HG02938 (cell line): ENCODE measurements at regions not wholly inside any gene's neighbourhood (a gene's known extent, or its start where the extent isn't known, plus 50 kb on each side); places are given as distances from the start of the nearest gene placed in this dataset.

ENCODE experiments used
- ATAC-seq: cut with Tn5 transposase; IDR thresholded peaks from one replicate; pipeline ENCODE4 v1.9.1; 2021; ENCODE audit warnings: mild to moderate bottlenecking, moderate library complexity; ENCODE audit not compliant: unreplicated experiment

DNA sequence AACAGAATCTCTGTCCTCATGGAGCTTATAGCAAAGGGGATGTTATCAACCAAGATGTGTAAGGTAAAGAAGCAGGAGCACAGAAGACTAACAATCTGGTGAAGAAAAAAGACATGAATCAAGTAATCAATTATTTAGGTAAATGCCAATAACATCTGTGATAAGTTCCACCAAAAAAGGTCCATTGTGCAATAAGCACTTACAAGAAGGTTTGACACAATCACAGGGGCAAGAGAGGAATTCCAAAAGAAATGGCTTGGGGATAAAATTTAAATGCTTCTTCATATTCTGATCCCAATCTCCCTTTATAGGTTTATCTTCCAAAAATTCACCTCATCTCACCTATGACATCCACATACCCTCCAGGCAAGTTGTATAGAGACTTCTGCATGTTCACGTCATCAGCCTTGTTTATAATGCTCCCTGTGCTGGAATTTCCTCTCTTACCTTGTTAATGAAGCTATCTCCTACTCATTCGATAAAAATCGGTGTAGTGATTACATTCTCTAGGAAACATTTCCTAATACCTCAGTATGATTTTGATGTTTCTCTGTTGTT is 53.6 kb upstream of the DPT start:
- no peak for ATAC-seq

DNA sequence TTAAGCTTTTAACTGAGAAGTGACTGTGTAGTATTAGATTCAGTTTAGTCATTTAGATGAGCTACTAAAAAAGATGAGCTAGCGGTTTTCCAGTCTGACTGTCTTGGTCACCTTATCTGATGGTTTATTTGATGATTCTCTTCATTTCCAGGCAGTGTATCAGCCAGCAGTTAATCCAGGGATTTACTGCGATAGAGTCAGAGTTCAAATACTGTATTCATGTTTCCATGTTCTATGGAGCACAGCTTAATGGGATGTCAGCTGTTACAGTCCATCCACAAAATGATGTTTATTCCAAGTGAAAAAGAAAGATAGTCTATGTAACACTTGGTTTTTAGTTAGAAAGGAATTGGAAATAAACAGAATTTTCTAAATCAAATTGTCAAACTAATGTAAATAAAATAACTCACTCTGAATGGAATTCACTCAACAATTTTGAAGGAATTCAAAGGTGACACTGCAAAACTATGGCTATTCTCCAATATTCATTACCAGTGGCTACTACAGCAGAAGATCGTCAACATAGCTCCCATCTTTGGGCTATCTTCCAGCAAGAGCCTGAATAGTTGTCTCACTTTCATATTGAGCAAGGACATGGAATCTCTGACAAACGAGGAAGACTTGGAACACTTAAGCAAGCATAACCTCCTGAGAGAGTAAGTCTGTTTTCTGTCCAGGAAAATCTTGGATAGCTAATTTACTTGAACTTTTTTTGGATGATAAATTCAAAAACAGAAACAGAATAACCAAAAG is 54.6 kb upstream of the DPT start:
- no peak for ATAC-seq

DNA sequence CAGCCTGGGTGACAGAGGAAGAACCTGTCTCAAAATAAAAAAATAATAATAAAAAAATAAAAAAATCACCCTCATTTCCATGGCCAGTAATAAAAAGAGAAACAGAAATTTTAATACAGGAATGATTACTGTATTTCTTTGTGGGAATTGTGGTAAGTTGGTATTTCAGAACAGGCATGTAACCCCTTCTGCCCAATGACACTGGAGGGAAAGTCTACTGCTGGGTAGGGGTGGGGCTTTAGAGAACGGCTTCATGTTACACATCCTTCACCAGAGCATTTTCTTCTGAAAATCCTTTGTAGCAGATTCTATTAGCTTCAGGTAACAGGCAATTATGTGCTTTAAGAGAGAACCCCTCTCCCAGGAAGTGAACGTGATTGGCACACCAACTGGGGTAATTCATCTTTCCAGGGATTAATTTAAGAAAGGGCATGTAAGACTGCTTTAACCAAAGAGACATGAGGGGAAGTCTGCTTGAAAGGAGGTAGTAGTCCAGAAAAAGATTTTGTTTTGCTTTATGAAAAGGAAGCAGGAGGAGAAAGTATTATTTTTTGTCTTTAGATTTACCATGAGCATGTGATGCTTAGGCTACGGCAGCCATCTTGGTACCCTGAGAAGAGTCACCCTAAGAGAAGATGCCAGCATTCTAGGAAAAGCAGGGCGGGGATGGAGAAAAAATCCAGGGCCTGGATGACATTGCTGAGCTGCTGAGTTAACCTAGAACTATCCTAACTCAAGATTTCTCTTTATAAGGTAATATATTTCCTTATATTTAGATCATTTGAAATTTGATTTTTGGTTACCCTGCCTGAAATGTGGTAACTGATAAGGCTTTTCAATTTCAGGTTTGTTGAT is 57.7 kb upstream of the DPT start:
- no peak for ATAC-seq

DNA sequence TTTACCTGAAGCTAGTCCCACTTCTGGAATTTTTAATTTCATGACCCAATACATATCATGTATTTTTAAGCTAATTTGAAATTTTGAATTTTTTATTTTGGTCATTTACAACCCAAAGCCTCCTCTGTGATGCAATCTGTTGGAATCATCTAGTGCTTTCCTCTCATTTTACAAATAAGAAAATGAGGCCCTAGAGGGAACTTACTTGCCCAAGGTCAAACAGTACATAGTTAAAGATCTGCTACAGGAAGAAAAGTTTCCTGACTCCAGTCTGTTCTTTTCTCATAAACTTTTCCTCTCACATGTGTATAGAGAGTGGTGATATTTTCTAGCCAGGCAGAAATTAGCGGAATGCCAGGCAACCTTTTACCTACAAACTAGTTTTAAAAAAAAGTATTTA is 59.3 kb upstream of the DPT start:
- no peak for ATAC-seq

DNA sequence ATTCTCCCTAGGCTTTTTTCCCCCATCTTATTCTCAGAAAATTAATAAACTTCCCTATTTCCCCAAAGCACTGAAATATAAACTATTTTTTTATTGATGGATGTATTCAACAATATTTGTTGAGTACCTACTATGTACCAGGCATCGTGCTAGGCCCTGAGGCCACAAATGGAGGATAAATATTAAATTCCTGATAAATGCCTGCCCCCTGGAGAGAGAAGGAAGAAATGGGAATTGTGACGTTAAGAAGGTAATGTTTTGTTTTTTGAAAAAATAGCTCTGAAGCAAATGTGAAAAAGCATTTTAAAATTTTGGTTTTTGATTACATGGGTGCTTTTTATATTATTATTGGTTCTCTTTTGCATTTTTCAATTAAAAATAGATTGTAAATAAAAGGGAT is 60.5 kb upstream of the DPT start:
- no peak for ATAC-seq

DNA sequence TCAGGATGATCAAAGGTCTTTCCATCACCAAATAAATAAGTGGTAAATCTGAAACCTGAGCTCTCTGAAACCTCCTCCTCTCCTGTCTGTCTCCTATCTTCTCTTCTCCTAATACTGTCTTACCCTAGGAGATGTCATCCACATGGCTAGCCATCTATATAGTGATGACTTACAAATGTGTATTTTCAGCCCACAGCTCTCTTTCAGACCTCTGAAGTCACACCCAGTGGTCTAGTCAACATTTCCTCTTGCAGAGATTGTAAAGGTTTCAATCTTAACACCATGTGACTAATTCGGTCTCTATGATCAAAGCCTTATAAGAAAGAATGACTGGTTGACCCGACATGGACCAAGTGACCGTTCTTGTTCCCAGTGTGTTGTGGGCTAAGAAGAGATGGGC is 63.1 kb upstream of the DPT start:
- ATAC-seq, result no peak

DNA sequence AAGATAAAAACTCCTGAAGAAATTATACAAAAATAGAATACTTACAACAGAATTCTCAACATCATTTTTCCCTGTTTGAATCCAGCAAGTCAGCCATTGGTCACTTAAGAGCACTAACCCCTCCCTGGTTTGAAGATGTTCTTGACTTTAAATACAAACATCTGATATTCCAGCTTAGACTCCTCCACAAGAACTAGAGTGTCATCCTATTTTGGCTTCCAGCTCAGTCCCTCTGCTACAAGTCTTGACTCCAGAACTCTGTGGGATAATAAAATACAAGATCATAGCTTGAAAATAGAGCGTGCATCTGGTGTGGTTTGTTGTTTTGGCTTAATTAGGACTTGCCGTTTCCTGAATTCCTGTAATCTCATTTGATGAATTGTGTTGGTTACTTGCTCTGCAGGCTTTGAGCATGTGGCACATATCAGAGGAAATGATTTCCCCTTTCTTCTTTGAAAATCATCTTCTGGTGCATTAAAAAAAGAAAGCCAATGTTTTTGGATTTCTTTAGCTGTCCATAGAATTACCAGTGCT is 63.7 kb upstream of the DPT start:
- no peak for ATAC-seq

DNA sequence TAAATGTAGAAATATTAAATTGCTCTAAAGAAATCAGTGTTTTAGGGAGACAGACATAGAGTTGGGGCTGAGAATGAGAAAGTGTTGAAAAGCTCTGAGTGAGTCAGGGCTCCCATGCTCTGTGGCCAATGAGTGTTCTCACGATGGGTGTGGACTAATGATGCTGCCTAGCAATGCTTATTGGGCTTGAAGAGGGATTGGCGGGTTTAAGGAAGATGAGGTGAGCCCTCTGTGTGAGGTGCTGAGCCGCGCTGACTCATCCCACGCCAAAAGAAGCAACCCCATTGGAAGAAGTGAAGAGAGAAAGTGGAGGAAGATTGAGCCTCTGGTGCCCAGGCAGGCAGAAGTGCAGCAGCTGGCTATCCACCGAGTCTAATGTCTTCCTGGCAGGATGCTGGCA is 65.1 kb upstream of the DPT start:
- ATAC-seq, result no peak

DNA sequence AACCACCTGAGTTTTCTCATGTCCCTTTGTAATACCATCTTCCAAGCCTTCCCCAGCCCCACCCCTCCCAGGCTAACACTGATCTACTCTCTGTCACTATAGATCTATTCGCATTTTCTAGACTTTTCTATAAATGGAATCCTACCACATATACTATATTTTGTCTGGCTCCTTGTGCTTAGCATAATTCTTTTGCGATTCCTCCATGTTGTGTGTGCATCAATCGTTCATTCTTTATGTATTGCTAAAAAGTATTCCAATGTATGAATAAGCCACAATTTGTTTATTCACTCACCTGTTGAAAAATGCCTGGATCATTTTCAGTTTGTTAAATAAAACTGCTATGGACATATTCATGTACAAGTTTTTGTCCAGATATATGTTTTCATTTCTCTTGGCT is 66.7 kb upstream of the DPT start:
- ATAC-seq, result no peak

DNA sequence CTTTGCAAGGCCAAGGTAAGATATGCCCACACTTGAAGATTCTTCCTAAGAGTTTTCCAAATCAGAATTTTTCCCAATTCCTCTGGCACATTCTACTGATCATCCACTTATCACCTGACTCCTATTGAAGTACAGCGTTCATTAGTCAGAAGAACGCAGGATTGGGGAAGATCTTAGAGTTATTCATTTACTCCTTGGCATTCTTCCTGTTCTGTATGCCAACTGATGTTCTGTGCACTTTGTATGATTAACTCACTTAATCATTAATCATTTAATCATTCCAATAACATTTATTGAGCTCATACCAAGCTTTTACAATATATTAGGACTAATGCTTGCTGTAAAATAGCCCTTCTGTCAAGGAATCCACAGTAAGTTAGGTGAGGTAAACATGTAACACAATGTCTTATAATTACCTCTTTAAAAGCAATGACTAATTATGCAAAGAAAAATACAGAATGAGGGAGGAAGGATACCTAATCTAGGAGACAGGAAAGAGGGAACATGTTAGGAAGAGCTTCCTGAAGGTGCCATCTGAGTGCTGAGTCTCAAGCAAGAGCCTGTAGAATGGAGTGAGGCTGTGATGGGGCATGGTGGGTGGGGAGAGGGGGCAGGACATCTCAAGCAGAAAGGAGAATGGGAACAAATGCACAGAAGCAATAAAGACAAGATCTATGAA is 71.1 kb upstream of the DPT start:
- ATAC-seq, result no peak

DNA sequence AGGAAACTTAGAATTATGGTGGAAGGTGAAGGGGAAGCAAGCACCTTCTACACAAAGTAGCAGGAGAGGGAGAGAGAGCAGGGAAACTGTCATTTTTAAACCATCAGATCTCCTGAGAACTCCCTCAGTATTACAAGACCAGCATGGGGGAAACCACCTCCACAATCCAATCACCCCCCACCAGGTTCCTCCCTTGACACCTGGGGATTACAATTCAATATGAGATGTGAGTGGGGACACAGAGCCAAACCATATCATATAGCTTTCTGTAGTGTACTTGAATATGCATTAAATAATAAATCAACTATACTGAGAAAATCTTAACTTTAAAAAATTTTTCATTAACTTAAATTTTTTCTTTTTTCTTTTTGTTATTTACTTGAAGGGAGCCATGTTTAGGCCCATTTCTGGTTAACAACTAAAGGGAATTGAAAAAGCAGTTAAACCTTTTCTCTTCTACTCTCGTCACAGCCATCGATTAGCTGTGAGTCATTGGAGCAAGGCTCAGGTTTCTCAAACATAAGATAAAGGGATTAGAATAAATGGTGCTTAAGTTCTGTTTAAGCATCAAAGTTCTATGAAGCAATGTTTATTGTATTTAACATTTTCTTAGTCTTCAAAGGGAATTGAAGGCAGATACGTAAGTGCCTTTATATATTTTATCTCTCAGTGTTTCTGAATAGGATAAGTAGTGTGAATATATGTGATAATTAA is 72.2 kb upstream of the DPT start:
- ATAC-seq, result no peak

DNA sequence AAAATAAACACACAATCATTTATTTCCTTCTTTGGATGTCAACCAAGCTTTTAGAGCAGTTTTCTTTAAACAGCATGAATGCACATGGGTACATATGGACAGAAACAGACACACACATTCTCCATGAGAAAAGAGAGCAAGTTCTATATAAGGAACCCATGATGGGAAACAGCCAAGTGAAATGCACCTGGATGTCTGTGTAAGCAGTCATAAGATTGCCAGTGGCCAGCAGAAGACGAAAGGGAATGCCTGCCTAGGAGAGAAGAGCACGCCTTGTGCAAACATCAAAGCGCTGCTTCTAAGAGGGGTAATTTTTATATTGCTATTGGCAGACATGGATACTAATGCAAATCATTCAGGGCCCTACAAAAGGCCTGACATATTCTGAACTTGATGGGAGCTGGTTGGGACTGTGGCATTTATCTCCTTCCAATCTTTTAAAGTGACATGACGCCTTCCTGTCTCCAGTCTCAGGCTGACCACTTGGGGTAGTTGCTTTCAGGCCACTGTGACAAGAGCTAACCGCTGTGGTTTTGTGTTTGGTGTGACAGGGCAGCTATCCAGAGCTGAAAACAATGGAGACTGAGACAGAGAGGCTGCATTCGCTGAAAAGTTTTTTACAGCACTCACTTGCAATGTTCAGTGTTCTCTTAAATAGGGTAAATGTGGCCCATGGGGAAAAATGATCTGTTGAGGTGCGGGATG is 75.0 kb upstream of the DPT start:
- no peak for ATAC-seq

DNA sequence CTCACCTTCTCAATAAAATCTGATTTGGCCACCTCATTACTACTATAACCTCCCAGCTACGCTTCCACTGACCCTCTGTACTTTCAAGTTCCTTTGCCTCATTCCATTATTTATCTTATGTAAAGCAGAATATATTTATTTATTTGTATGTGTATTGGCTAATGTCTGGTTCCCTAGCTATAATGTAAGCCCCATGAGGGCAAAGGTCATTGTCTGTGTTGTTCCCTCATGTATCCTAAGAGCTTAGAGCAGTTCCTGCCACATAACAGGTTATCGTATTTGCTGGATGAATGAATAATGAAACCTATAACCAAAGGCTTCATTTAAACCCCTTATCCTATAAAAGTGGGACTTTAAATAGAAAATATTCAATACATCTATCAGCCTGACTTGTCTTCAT is 77.9 kb upstream of the DPT start:
- ATAC-seq, result no peak

DNA sequence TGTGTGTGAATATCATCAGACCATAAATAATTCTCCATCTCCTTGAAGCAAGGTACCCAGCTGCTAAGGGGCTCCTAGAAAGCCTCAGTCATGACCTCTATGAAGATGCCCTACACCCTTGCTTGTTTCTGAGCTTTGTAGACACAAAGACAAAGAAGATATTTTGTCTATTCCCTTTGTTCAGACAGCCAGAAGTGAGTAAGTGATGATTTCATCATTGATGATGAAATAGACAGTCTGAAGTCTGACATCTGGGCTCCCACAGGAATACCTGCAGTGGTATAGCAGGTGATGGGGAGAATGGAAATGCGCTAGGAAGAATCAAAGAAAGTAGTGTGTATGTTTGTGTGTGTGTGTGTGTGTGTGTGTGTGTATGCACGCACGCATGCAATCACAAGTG is 82.2 kb upstream of the DPT start:
- no peak for ATAC-seq

DNA sequence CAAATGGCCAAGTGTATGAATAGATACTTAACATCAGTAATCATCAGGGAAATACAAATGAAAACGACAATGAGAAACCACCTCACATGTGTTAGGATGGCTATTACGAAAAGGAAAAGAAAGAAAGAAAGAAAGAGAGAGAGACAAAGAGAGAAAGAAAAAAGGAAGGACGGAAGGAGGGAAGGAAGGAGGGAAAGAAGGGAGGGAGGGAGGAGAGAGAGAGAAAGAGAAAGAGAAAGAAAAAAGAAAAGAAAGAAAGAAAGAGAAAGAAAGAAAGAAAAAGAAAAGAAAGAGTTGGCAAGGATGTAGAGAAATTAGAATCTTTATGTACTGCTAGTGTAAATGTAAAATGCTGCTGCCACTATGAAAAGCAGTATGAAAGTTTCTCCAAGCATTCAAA is 90.7 kb upstream of the DPT start:
- ATAC-seq, result no peak

DNA sequence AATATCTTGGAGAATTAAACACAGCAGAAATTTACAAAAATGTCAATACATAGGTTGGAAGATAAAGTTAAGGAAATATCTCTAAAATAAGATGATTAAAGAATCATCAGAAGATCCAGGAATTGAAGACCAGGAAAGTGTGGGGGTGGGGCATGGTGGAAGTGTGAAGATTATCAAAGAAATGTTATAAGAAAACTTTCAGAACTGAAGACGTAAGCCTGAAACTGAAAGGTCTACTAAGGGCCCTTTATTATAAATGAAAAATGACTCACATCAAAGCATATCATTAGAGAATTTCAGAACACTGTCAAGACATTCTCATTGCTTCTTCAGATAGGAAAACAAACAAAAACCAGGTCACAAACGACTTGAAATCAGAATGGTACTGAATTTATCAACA is 92.4 kb upstream of the DPT start:
- no peak for ATAC-seq

DNA sequence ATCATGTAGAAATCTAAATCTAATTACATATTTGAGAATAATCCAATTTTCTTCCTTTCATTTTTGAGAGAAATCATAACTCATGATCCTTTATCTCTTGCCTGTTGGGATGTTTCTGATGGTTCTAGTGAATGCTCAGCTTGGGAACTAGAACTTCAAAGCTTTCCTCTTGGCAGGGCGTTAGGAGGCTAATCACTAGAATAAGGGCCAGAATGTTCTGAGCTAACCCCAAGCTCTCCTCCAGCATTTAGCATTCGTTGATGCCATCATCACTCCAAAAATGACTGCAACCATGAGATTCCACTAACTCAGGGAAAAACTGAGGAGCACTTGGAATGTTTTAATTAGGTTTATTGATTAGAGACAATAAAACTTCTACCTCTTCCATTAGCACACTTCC is 93.9 kb upstream of the DPT start:
- no peak for ATAC-seq

DNA sequence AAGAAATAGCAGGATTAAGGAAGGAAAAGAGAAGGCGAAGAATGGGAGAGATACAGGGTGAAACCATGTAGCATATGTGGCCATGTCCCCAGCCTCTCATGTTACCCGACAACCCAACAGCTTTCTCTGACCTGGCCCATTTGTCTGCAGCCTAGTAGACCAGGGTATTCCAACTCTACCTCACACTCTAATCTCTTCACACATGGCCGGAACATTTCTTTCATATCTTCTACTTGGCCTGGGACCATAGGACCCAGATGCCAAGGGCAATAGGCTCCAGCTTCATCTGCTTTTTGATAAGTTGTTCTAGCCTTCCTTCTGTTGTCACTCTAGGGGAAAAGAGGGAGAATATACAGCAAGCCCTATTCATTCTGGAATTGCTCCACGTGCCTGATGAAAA is 95.0 kb upstream of the DPT start:
- ATAC-seq, result no peak

DNA sequence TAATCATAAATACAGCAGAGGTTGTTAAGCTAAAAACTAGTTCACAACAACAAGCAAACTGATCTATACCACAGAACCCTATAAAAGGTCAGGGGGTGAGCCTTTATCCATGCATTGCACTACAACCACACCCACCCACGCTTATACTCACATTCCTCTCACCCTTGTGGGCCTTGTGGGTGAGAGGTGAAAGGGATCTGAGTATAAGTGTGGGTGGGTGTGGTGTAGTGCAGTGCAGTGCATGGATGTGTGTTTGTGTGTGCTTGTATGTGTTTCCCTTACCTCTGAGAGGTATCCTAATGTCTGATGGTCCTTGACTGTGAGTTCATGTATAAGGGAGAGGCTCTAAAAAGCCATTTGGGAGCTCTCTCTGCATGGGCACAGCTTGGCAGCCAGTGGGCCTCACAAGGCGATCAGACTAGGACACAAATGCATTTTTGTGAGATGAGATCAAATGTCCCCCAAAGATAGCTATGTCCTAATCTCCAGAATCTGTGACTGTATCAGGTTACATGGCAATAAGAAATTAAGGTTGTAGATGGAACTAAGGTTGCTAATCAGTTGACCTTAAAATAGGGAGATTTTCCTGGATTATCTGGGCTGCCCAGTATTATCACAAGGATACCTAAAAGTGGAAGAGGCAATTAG is 95.5 kb upstream of the DPT start:
- ATAC-seq, result no peak

DNA sequence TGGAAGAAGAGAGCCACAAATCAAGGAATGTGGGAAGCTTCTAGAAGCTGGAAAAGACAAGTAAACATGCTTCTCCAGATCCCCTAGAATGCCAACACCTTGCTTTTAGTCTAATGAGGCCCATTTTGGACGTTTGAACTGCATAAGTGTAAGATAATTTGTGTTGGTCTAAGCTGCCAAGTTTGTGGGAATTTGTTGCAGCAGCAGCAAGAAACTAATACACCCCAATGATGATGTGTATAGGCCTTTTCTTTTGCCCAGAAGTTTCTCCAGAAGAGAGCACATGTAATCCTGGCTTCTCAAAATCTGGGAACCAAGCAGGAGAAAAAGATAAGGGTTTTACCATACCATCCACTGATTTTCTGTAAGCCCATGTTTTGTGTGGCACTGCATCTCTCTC is 96.1 kb upstream of the DPT start:
- ATAC-seq, result no peak
